ENCODE measurements at regions not wholly inside any gene's neighbourhood (a gene's known extent, or its start where the extent isn't known, plus 50 kb on each side); places are given as distances from the start of the nearest gene placed in this dataset.

GRCh38 chr1:101108111-101108500, 82.5 kb upstream of the DPH5 start:
- DNase-seq, result no peak
- H3K27ac ChIP-seq, result no peak overlapping the region
- intact Hi-C loops (cut with DNase I), result no loop called here
- H3K4me1 ChIP-seq (ENCODE audit: insufficient read depth), result no peaks in the 10 kb centered on the region
- no peaks in the 10 kb centered on the region for H3K36me3 ChIP-seq
- TF ChIP-seq POLR2A (IDR thresholded peaks at IDR 0.05), result no peak
- TF ChIP-seq CTCF (IDR thresholded peaks at IDR 0.05), result no peak
- no peak for TF ChIP-seq EP300 (IDR thresholded peaks at IDR 0.05)
- WGBS, 3 donors, result 89 to 96% (median 92%) methylated on average over 3 of the region's 3 CpGs
- no peaks in the 10 kb centered on the region for H3K9me3 ChIP-seq
- H3K27me3 ChIP-seq, result no peaks in the 10 kb centered on the region
- no peak overlapping the region for H3K4me3 ChIP-seq

- DNase-seq, result no peak
- intact Hi-C loops (cut with DNase I), result no loop called here
- H3K9me3 ChIP-seq, result no peaks in the 10 kb centered on the region
- H3K27me3 ChIP-seq, result no peaks in the 10 kb centered on the region
- no peaks in the 10 kb centered on the region for H3K36me3 ChIP-seq
- 88 to 90% (median 89%) methylated on average over 2 of the region's 2 CpGs for WGBS, 3 donors
- no peak for TF ChIP-seq EP300 (IDR thresholded peaks at IDR 0.05)
- no peak for TF ChIP-seq POLR2A (IDR thresholded peaks at IDR 0.05)
- no peak for TF ChIP-seq CTCF (IDR thresholded peaks at IDR 0.05)
- H3K27ac ChIP-seq, result no peak overlapping the region
- no peaks in the 10 kb centered on the region for H3K4me1 ChIP-seq (ENCODE audit: insufficient read depth)
- H3K4me3 ChIP-seq, result no peak overlapping the region
Measured at GRCh38 chr1:101107496-101108110, 82.0 kb upstream of the DPH5 start.

GRCh38 chr1:101105877-101106276, 80.3 kb upstream of the DPH5 start:
- TF ChIP-seq CTCF (IDR thresholded peaks at IDR 0.05) (no peak), POLR2A (IDR thresholded peaks at IDR 0.05) (no peak), EP300 (IDR thresholded peaks at IDR 0.05) (no peak)
- no peak for DNase-seq
- Histone ChIP-seq H3K27me3 (no peaks in the 10 kb centered on the region), H3K27ac (no peak overlapping the region), H3K4me1 (ENCODE audit: insufficient read depth) (no peaks in the 10 kb centered on the region), H3K4me3 (no peak overlapping the region), H3K9me3 (no peaks in the 10 kb centered on the region), H3K36me3 (no peaks in the 10 kb centered on the region)
- 58 to 71% (median 67%) methylated on average over 2 of the region's 2 CpGs for WGBS, 3 donors
- intact Hi-C loops (cut with DNase I), result no loop called here

- H3K36me3 ChIP-seq, result no peaks in the 10 kb centered on the region
- H3K27ac ChIP-seq, result no peak overlapping the region
- H3K9me3 ChIP-seq, result no peaks in the 10 kb centered on the region
- H3K27me3 ChIP-seq, result no peaks in the 10 kb centered on the region
- H3K4me1 ChIP-seq (ENCODE audit: insufficient read depth), result no peaks in the 10 kb centered on the region
- DNase-seq, result no peak
- intact Hi-C loops (cut with DNase I), result no loop called here
- WGBS, 3 donors, result 27 to 50% (median 40%) methylated on average over 2 of the region's 2 CpGs
- no peak overlapping the region for H3K4me3 ChIP-seq
- TF ChIP-seq CTCF (IDR thresholded peaks at IDR 0.05), result no peak
- no peak for TF ChIP-seq POLR2A (IDR thresholded peaks at IDR 0.05)
- TF ChIP-seq EP300 (IDR thresholded peaks at IDR 0.05), result no peak
Measured at GRCh38 chr1:101102426-101103156, 77.0 kb upstream of the DPH5 start.

All from ovary (tissue), 7 donors.